Loucy (cell line): ENCODE measurements at regions not wholly inside any gene's neighbourhood (a gene's known extent, or its start where the extent isn't known, plus 50 kb on each side); places are given as distances from the start of the nearest gene placed in this dataset.

Experiments
- H2AFZ ChIP-seq: fragments of 200-600 bp; sonication (generic); 2 replicates; pipeline ENCODE4 v1.6.0; 2016; ENCODE audit warnings: antibody characterized with exemption, mild to moderate bottlenecking, low read length, moderate library complexity
- H3F3A ChIP-seq: fragments of 200-600 bp; 2 replicates; pipeline ENCODE4 v1.6.0; 2016; ENCODE audit warnings: antibody characterized with exemption, low read depth, mild to moderate bottlenecking
- H3K27me3 ChIP-seq: fragments of 200-600 bp; sonication (generic); 2 replicates; pipeline ENCODE4 v1.6.1; 2014; ENCODE audit warnings: low read length, mild to moderate bottlenecking; ENCODE audit not compliant: insufficient read depth, poor library complexity, severe bottlenecking
- H3K36me3 ChIP-seq: fragments of 200-600 bp; sonication (generic); 2 replicates; pipeline ENCODE4 v1.6.1; 2016; ENCODE audit warnings: low read length; ENCODE audit not compliant: insufficient read depth
- H3K4me1 ChIP-seq: fragments of 200-600 bp; sonication (generic); 2 replicates; pipeline ENCODE4 v1.5.1; 2014; ENCODE audit warnings: low read length, mild to moderate bottlenecking; ENCODE audit not compliant: insufficient read depth, poor library complexity, severe bottlenecking
- H3K4me2 ChIP-seq: fragments of 200-600 bp; sonication (generic); 2 replicates; pipeline ENCODE4 v1.6.0; 2014; ENCODE audit warnings: antibody characterized with exemption, low read length, low read depth, mild to moderate bottlenecking; ENCODE audit not compliant: poor library complexity, severe bottlenecking
- H3K4me3 ChIP-seq: fragments of 200-600 bp; sonication (generic); 2 replicates; pipeline ENCODE4 v1.5.1; 2014; ENCODE audit warnings: low read length, mild to moderate bottlenecking, mixed read lengths; ENCODE audit not compliant: poor library complexity, severe bottlenecking
- H3K79me2 ChIP-seq: fragments of 200-600 bp; sonication (generic); 2 replicates; pipeline ENCODE4 v1.6.1; 2014; ENCODE audit warnings: low read length; ENCODE audit not compliant: insufficient read depth
- H3K9ac ChIP-seq: fragments of 200-600 bp; sonication (generic); 2 replicates; pipeline ENCODE4 v1.6.0; 2014; ENCODE audit warnings: mild to moderate bottlenecking, low read depth, low read length, moderate library complexity; ENCODE audit not compliant: poor library complexity, severe bottlenecking
- H3K9me2 ChIP-seq: fragments of 200-600 bp; sonication (generic); replicated peaks from 2 replicates; pipeline ENCODE4 v1.6.1; 2016; ENCODE audit warnings: low read depth, low read length, mixed read lengths
- H3K9me3 ChIP-seq: fragments of 200-600 bp; sonication (generic); 2 replicates; pipeline ENCODE4 v1.6.1; 2014; ENCODE audit warnings: mild to moderate bottlenecking, antibody characterized with exemption, low read length, low read depth; ENCODE audit not compliant: insufficient read depth
- H4K20me1 ChIP-seq: fragments of 200-600 bp; sonication (generic); 2 replicates; pipeline ENCODE4 v1.6.0; 2014; ENCODE audit warnings: antibody characterized with exemption, low read length, mild to moderate bottlenecking; ENCODE audit not compliant: insufficient read depth, poor library complexity, severe bottlenecking
- CTCF ChIP-seq: fragments of 200-600 bp; sonication (generic); conservative IDR thresholded peaks from 2 replicates; pipeline ENCODE4 v1.5.1; 2014; ENCODE audit warnings: mild to moderate bottlenecking, antibody characterized with exemption, low read length
- EZH2phosphoT487 ChIP-seq: fragments of 200-600 bp; IDR thresholded peaks from 2 replicates; pipeline ENCODE4 v1.6.1; 2018; ENCODE audit warnings: antibody characterized with exemption, mild to moderate bottlenecking, moderate library complexity, borderline replicate concordance

GRCh38 chr14:97499790-97500481, 702.8 kb downstream of the VRK1 start:
- Histone ChIP-seq H3K36me3 (no peaks in the 10 kb centered on the region), H3K79me2 (no peaks in the 10 kb centered on the region), H3K27me3 (no peaks in the 10 kb centered on the region), H2AFZ (no peak overlapping the region), H3K4me2 (no peak overlapping the region), H3K4me1 (no peaks in the 10 kb centered on the region), H3K9ac (no peak overlapping the region), H3K9me3 (no peaks in the 10 kb centered on the region), H3K4me3 (no peak overlapping the region), H3K9me2 (no peaks in the 10 kb centered on the region), H4K20me1 (no peaks in the 10 kb centered on the region), H3F3A (no peaks in the 10 kb centered on the region)
- TF ChIP-seq EZH2phosphoT487 (no peak), CTCF (no peak)

DNA sequence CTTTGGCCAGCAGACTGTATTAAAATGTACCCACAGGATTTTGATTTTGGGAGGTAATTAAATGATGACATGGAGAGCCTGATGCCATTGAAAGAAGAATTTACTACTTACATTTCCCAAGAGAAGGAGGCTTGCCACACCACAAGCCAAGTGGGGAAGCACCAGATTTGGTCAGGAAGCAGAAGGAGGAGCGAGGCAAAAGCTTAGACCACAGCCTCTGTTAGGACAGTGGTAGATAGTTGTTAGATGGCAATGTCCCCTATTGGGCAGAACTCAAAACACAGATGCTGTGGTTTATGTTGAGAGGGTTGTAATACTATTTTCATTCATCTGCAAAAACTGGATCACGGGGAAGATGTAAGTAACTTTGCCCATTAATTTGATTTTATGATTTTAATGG, 709.4 kb downstream of the VRK1 start:
- no peak overlapping the region for H3K4me3 ChIP-seq
- no peaks in the 10 kb centered on the region for H3F3A ChIP-seq
- no peak overlapping the region for H3K9ac ChIP-seq
- no peaks in the 10 kb centered on the region for H4K20me1 ChIP-seq
- H3K27me3 ChIP-seq, result no peaks in the 10 kb centered on the region
- TF ChIP-seq CTCF, result no peak
- no peak for TF ChIP-seq EZH2phosphoT487
- no peaks in the 10 kb centered on the region for H3K36me3 ChIP-seq
- H3K9me3 ChIP-seq, result peaks cover 5% of the 10 kb centered on the region; the same call in 1 of the 2 replicates
- H2AFZ ChIP-seq, result no peak overlapping the region
- H3K79me2 ChIP-seq, result no peaks in the 10 kb centered on the region
- H3K4me1 ChIP-seq, result no peaks in the 10 kb centered on the region
- H3K4me2 ChIP-seq, result no peak overlapping the region
- H3K9me2 ChIP-seq, result no peaks in the 10 kb centered on the region

GRCh38 chr14:97513891-97514290, 716.7 kb downstream of the VRK1 start:
- Histone ChIP-seq H3K4me3 (no peak overlapping the region), H3K27me3 (no peaks in the 10 kb centered on the region), H3K9ac (no peak overlapping the region), H3K36me3 (no peaks in the 10 kb centered on the region), H2AFZ (no peak overlapping the region), H3K9me3 (0 out of 2 replicates have a peak, but pooled peaks cover 2% of the 10 kb centered on the region), H4K20me1 (no peaks in the 10 kb centered on the region), H3K4me2 (no peak overlapping the region), H3K4me1 (no peaks in the 10 kb centered on the region), H3K79me2 (no peaks in the 10 kb centered on the region), H3K9me2 (no peaks in the 10 kb centered on the region), H3F3A (no peaks in the 10 kb centered on the region)
- TF ChIP-seq CTCF (no peak), EZH2phosphoT487 (no peak)
